Kidney (tissue), 13 donors: ENCODE measurements at regions not wholly inside any gene's neighbourhood (a gene's known extent, or its start where the extent isn't known, plus 50 kb on each side); places are given as distances from the start of the nearest gene placed in this dataset.

ENCODE experiments used
- DNase-seq, 5 donors: peaks; one replicate each; pipeline ENCODE4 v3.0.0-alpha.2; 2013 to 2020
- FAIRE-seq: peaks from 2 replicates; lab custom pipeline; 2012; peaks lifted over from hg19 to GRCh38; lab: Jason Lieb, UNC
- H3K27ac ChIP-seq, 2 donors: one replicate each; pipeline ENCODE4 v1.7.0; 2013; ENCODE audit warnings: low read depth in 2 of 2, low read length in 2 of 2, inconsistent platforms in 1 of 2
- H3K27me3 ChIP-seq: one replicate; pipeline ENCODE4 v1.7.1; 2013; ENCODE audit warnings: low read length, inconsistent platforms; ENCODE audit not compliant: control insufficient read depth, insufficient read depth
- H3K36me3 ChIP-seq, 3 donors: one replicate each; pipeline versions ENCODE4 v1.7.0 to v1.7.1; 2013; ENCODE audit warnings: low read length in 3 of 3, control low read depth in 1 of 3, inconsistent platforms in 1 of 3; ENCODE audit not compliant: insufficient read depth in 3 of 3, control insufficient read depth in 2 of 3
- H3K4me1 ChIP-seq, 3 donors: one replicate each; pipeline versions ENCODE4 v1.7.0 to v1.7.1; 2013; ENCODE audit warnings: low read length in 3 of 3, inconsistent platforms in 1 of 3, low read depth in 1 of 3; ENCODE audit not compliant: control insufficient read depth in 2 of 3, insufficient read depth in 2 of 3
- H3K4me3 ChIP-seq, 3 donors: one replicate each; pipeline versions ENCODE4 v1.7.0 to v1.8.1; 2013; ENCODE audit warnings: low read length in 3 of 3, control low read depth in 1 of 3, inconsistent platforms in 1 of 3
- H3K9ac ChIP-seq, 3 donors: one replicate each; pipeline versions ENCODE4 v1.7.0 to v1.7.1; 2013; ENCODE audit warnings: low read length in 3 of 3, control low read depth in 1 of 3, inconsistent platforms in 1 of 3
- H3K9me3 ChIP-seq, 3 donors: one replicate each; pipeline versions ENCODE4 v1.7.0 to v1.7.1; 2013; ENCODE audit warnings: low read length in 3 of 3, control low read depth in 1 of 3, inconsistent platforms in 1 of 3; ENCODE audit not compliant: control insufficient read depth in 2 of 3, insufficient read depth in 1 of 3
- CTCF ChIP-seq: IDR thresholded peaks from 3 replicates; pipeline ENCODE4 v1.5.1; 2012; ENCODE audit warnings: mild to moderate bottlenecking, moderate library complexity, borderline replicate concordance; ENCODE audit not compliant: insufficient read depth; ENCODE audit errors: extremely low read depth
- intact Hi-C: fragments of 100-400 bp; cut with DNase I; formaldehyde crosslinking; loops from one replicate; pipeline ENCODE4 v1.11.1; 2022
- donor health status: control.
- donor health status: control.
- donor health status: control.
- donor health status: control.
- donor health status: control.
- donor health status: DM: yes; HTN: yes; CAD: no.
- donor health status: Normal renal cell carcinoma (clear cell type).

DNA sequence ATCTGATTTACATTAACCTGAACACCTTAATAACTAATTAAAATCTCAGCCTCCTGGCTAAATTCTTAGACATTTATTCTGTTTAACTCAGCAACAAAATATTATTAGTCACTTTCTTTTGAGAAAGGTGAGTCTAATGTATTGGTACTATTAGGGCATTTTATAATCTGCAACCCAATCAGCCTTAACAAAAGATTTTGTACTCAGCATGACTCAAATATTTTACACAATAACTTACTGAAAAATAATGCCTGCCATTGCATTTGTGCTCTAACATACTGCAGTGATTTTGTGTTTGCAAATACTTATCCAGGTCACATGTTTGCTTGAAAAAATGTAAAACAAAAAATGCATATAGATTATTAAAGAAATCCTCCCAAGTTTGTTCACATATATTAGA, 1129.9 kb downstream of the TAF11L14 start:
- no peak for TF ChIP-seq CTCF
- DNase-seq: no peak

GRCh38 chr5:18765304-18765703, 1131.0 kb downstream of the TAF11L14 start:
- intact Hi-C loops: no loop called here
- Histone ChIP-seq H3K4me1 (no peaks in the 10 kb centered on the region), H3K4me3 (no peak overlapping the region), H3K36me3 (no peaks in the 10 kb centered on the region), H3K9me3 (no peaks in the 10 kb centered on the region), H3K9ac (no peak overlapping the region), H3K27ac (no peak overlapping the region), H3K27me3 (no peaks in the 10 kb centered on the region)
- no peak for TF ChIP-seq CTCF
- no peak for FAIRE-seq
- no peak for DNase-seq

More for the DNA sequence above, 1129.9 kb downstream of the TAF11L14 start:
- H3K27ac ChIP-seq: no peak overlapping the region
- no peak for FAIRE-seq
- no peak overlapping the region for H3K9ac ChIP-seq
- intact Hi-C loops: no loop called here
- no peaks in the 10 kb centered on the region for H3K4me1 ChIP-seq
- H3K9me3 ChIP-seq: no peaks in the 10 kb centered on the region
- H3K4me3 ChIP-seq: no peak overlapping the region
- H3K27me3 ChIP-seq: no peaks in the 10 kb centered on the region
- no peaks in the 10 kb centered on the region for H3K36me3 ChIP-seq

- intact Hi-C loops: no loop called here
- Histone ChIP-seq H3K27me3 (no peaks in the 10 kb centered on the region), H3K9ac (no peak overlapping the region), H3K27ac (no peak overlapping the region), H3K9me3 (no peaks in the 10 kb centered on the region), H3K36me3 (no peaks in the 10 kb centered on the region), H3K4me1 (no peaks in the 10 kb centered on the region), H3K4me3 (no peak overlapping the region)
- no peak for DNase-seq
- no peak for TF ChIP-seq CTCF
- no peak for FAIRE-seq
These were observed 1136.9 kb downstream of the TAF11L14 start for GRCh38 chr5:18771097-18771610.

DNA sequence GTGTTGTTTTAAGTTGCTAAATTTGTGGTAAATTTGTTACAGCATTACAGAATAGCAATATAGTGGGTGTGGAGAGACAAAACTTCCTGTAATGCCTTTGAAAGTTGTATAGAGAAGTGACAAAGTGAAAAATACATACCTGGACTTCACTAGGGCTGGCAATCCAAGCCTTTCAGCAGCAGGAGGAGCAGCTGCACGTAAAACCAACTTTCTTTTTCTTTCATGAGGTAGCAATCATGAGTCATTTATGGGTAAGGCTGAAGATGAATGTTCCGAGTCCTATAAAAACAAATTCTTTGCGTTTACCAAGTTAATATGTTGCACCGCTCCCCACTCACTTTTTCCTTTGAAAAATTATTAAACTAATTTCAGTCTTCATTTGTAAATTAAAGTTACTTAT, 1138.2 kb downstream of the TAF11L14 start:
- H3K9me3 ChIP-seq: no peaks in the 10 kb centered on the region
- no peak overlapping the region for H3K27ac ChIP-seq
- no peak for FAIRE-seq
- H3K9ac ChIP-seq: no peak overlapping the region
- H3K36me3 ChIP-seq: no peaks in the 10 kb centered on the region
- H3K27me3 ChIP-seq: no peaks in the 10 kb centered on the region
- H3K4me3 ChIP-seq: no peak overlapping the region
- intact Hi-C loops: no loop called here
- DNase-seq: peak in 2 of 5 donors; percentile 39 to 42
- no peaks in the 10 kb centered on the region for H3K4me1 ChIP-seq
- no peak for TF ChIP-seq CTCF
